Nucleus accumbens (tissue), 56 donors: ENCODE measurements at regions not wholly inside any gene's neighbourhood (a gene's known extent, or its start where the extent isn't known, plus 50 kb on each side); places are given as distances from the start of the nearest gene placed in this dataset.

Experiments
- DNase-seq, 56 donors: peaks; one replicate each; lab custom pipeline; 2025; lab: John Stamatoyannopoulos, UW

GRCh38 chrX:25066131-25066530 is 50.4 kb upstream of the ARX start:
- DNase-seq, result no peak
